ENCODE measurements at regions not wholly inside any gene's neighbourhood (a gene's known extent, or its start where the extent isn't known, plus 50 kb on each side); places are given as distances from the start of the nearest gene placed in this dataset.
"Not testable (repeated sequence)": the region's sequence is repeated elsewhere in the genome, so short reads cannot be mapped to it uniquely, and the experiment has no call there.

DNA sequence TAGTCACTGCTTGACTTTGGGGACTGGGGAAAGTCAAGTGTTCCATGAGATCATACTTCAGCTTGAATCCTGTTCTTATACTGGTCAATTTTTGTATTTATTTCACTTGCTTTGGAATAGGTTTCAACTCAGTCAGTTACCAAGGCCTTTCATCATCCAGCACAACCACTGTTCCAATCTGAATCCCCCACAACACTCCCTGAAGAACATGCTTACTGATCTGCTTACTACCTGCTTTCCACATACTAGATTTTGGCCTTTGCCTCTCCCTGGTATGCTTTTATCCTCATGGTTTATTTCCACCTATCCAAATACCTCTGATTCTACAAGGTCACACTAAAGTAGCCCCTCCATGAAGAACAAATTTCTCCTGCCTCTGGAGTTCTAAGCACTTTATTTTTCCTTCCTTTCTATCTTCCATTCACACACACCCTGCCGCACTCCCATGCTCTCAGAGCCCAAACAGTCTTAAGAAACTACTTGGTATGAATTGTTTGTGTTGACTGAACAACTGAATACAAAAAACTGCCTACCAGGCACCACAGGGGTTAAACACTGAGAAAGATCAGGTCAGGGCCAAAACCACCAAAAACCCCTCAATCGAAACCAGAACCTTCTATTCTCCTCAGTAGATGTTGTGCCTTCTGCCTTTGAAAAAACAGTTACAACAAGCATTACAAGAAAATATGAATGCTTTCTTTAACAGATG lies 178.1 kb downstream of the AVL9 start:
- Histone ChIP-seq H3K27ac (no peak overlapping the region), H3K4me3 (no peak overlapping the region), H3K27me3 (no peaks in the 10 kb centered on the region), H3K4me1 (peaks cover 23% of the 10 kb centered on the region), H3K36me3 (no peaks in the 10 kb centered on the region), H3K4me2 (no peak overlapping the region), H4K20me1 (no peaks in the 10 kb centered on the region), H3K9me3 (no peaks in the 10 kb centered on the region), H3K9ac (no peak overlapping the region)
- TF ChIP-seq Cebpa-rat (IDR thresholded peaks at IDR 0.05): no peak

GRCh38 chr7:32670110-32671025 lies 175.1 kb downstream of the AVL9 start:
- H3K4me3 ChIP-seq: no peak overlapping the region

DNA sequence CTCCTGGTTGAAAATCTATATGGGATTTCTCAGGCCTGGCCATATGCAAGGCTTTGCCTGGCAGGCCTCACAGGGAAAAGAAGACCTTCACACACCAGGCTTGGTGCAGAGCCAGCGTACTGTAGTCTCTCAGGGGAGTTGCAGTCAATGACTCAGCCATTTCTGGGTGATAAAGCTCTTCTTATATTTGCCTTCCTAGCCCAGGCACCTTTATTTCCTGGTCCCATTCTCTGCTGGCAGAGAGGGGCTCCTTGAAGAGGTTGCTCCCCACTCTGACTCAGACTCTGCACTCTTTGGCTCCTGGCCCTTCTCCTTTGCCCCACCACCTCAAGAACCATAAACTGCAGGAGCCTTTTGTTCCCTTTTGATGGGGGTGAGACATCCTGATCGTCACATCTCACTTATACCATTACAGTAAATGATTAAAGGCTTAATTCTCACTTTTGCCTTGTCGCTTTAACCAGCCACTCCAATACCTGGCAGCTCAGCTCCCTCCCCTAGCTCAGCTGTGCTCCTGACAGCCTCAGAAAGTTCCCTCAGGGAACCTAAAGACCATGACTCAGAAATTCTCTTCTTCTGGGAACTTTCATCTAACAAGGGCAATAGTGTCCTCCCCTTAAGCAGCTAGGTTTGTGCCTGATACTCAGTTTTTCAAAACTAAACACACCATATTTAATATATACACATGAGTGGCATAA lies 174.0 kb downstream of the AVL9 start:
- not testable (repeated sequence) for H3K36me3 ChIP-seq, H3K9ac ChIP-seq, H3K27me3 ChIP-seq, H3K4me3 ChIP-seq, H4K20me1 ChIP-seq, H3K9me3 ChIP-seq
- peak overlapping the region; percentile 56 for H3K4me2 ChIP-seq
- peak overlapping the region; percentile 23; the same call in 1 of the 2 replicates for H3K27ac ChIP-seq
- peaks cover 24% of the 10 kb centered on the region for H3K4me1 ChIP-seq

More at GRCh38 chr7:32670110-32671025, 175.1 kb downstream of the AVL9 start:
- no peak for TF ChIP-seq Cebpa-rat (IDR thresholded peaks at IDR 0.05)
- no peak overlapping the region for H3K9ac ChIP-seq
- no peak overlapping the region; the same call in 1 of the 2 replicates for H3K27ac ChIP-seq
- H3K36me3 ChIP-seq: no peaks in the 10 kb centered on the region
- peaks cover 24% of the 10 kb centered on the region for H3K4me1 ChIP-seq
- no peaks in the 10 kb centered on the region for H4K20me1 ChIP-seq
- peak overlapping the region; percentile 34 for H3K4me2 ChIP-seq
- no peaks in the 10 kb centered on the region for H3K27me3 ChIP-seq
- H3K9me3 ChIP-seq: no peaks in the 10 kb centered on the region

DNA sequence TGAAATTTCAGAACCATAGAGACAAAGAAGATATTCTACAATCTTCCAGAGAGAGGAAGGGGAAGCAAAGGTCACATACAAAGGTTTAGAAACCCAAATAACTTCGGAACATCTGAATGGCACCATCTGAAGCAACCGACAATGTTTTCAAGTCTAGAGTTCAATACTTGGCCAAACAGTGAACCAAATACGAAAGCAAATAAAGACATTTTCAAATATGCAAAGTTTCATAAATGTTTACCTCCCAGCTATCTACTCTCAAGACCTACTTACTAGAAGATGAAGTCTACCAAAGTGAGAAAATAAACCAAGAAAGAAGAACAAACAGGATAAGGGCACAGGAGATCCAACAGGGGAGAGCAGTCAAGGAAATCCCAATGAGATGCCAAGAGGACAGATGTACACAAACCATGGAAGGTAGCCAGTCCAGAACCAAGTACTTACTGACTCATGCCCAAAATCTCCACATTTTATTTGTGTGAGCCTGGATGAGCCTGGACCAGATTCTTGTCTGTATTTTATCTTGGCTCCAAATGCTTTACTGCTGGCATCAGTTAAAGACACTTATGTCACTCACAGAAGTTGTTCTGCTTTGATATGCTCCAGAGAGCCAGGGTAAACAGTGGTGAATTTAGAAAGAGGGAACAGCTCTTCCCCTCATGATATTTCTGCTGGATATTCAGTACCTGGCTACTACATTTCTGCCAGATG lies 173.3 kb downstream of the AVL9 start:
- peak overlapping the region; percentile 56 for H3K4me2 ChIP-seq
- H3K27ac ChIP-seq: peak overlapping the region; percentile 23; the same call in 1 of the 2 replicates
- not testable (repeated sequence) for H3K36me3 ChIP-seq, H3K9ac ChIP-seq, H3K27me3 ChIP-seq, H4K20me1 ChIP-seq, H3K4me3 ChIP-seq, H3K9me3 ChIP-seq
- peaks cover 24% of the 10 kb centered on the region for H3K4me1 ChIP-seq

DNA sequence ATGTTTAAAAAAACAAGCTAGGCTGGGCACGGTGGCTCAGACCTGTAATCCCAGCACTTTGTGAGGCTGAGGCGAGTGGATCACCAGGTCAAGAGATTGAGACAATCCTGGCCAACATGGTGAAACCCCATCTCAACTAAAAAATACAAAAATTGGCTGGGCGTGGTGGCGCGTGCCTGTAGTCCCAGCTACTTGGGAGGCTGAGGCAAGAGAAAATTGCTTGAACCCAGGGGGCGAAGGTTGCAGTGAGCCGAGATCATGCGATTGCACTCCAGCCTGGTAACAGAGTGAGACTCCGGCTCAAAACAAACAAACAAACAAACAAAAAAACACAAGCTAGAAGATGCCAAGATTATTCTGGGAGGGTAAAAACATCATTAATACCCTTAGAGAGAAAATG lies 172.3 kb downstream of the AVL9 start:
- H3K4me2 ChIP-seq, H3K27me3 ChIP-seq, H3K36me3 ChIP-seq, H4K20me1 ChIP-seq, H3K9me3 ChIP-seq, H3K9ac ChIP-seq, H3K4me3 ChIP-seq, H3K27ac ChIP-seq: not testable (repeated sequence)
- H3K4me1 ChIP-seq: peaks cover 24% of the 10 kb centered on the region

DNA sequence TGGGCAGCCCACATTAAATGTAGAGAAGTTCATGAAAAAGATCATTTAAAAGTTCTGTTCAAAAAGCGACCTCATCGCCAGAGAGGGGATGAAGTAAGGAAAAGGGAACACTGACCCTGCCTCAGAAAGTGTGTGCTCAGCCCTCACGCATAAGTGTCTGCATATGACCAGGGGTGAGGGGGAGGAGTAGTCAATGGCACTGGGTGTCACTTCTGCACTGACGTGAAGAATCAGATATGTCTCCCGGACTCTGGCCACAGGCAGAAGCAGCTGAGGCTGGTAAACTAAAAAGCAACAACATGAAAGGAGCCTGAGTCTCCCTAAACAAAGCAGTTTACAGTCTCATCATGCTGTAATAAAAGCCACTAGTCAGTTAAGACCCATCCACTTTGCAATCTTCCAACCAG lies 168.5 kb downstream of the AVL9 start:
- not testable (repeated sequence) for H3K4me1 ChIP-seq, H3K4me2 ChIP-seq, H3K9me3 ChIP-seq, H3K4me3 ChIP-seq, H4K20me1 ChIP-seq, H3K27ac ChIP-seq, H3K36me3 ChIP-seq, H3K27me3 ChIP-seq, H3K9ac ChIP-seq

DNA sequence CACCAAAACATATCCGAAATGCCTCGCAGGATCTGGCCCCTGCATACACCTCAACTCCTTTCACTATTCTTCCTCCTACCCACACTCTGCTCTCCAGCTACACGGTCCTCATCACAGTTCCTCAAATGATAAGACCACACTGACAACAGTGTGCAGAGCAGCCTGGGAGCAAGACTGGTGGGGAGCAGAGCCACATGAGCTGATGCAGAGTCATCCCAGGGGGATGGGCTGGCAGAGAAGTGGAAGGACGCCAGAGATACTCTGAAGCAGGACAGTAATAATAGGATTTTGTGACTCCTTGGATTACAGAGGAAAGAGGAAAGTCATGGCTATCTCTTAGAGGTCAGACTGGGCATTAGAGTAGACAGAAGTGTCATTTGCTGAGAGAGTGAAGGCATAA lies 167.2 kb downstream of the AVL9 start:
- not testable (repeated sequence) for H3K27ac ChIP-seq, H3K9ac ChIP-seq, H3K9me3 ChIP-seq, H3K36me3 ChIP-seq, H3K4me1 ChIP-seq, H4K20me1 ChIP-seq, H3K4me3 ChIP-seq, H3K27me3 ChIP-seq, H3K4me2 ChIP-seq

DNA sequence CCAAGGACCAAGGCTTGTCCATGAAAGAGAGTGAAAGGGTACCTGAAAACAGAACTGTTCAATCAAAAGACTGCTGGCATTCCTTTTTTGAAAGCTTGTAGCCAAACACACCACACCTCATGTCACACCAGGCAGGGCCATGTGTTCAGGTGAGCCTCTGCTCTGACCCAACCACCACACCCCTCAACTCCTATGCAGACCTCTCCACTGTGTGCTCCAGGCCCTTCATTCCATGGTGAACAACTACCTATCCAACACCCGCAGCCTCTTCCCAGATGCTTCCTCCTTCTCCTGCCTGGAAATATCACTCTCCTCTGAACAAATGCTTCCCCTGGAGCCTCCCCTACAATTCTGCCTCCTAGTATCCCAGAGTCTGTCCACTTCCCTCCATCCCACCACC lies 166.6 kb downstream of the AVL9 start:
- no peak overlapping the region for H3K4me2 ChIP-seq
- no peak overlapping the region for H3K9ac ChIP-seq
- no peak overlapping the region for H3K27ac ChIP-seq
- no peaks in the 10 kb centered on the region for H3K9me3 ChIP-seq
- no peaks in the 10 kb centered on the region for H3K4me1 ChIP-seq
- H4K20me1 ChIP-seq: no peaks in the 10 kb centered on the region
- no peaks in the 10 kb centered on the region for H3K36me3 ChIP-seq
- no peak overlapping the region for H3K4me3 ChIP-seq
- TF ChIP-seq Cebpa-rat (IDR thresholded peaks at IDR 0.05): no peak
- H3K27me3 ChIP-seq: no peaks in the 10 kb centered on the region

GRCh38 chr7:32661501-32661900 lies 166.2 kb downstream of the AVL9 start:
- Histone ChIP-seq H3K9ac (no peak overlapping the region), H3K4me2 (no peak overlapping the region), H3K9me3 (no peaks in the 10 kb centered on the region), H3K36me3 (no peaks in the 10 kb centered on the region), H4K20me1 (no peaks in the 10 kb centered on the region), H3K4me3 (no peak overlapping the region), H3K27me3 (no peaks in the 10 kb centered on the region), H3K4me1 (no peaks in the 10 kb centered on the region), H3K27ac (no peak overlapping the region)
- TF ChIP-seq Cebpa-rat (IDR thresholded peaks at IDR 0.05): no peak
